ENCODE measurements at regions not wholly inside any gene's neighbourhood (a gene's known extent, or its start where the extent isn't known, plus 50 kb on each side); places are given as distances from the start of the nearest gene placed in this dataset.

GRCh38 chr5:58199087-58199486 lies 260.8 kb downstream of the PLK2 start:
- TF ChIP-seq EZH2phosphoT487 (IDR thresholded peaks at IDR 0.05; ENCODE audit: borderline replicate concordance, low read length): no peak
- no peak for TF ChIP-seq CTCF (IDR thresholded peaks at IDR 0.05; ENCODE audit: low read depth, low read length, poor library complexity, severe bottlenecking)
- no peaks in the 10 kb centered on the region for H3K4me1 ChIP-seq (ENCODE audit: control insufficient read depth, low read length)
- H3F3A ChIP-seq (ENCODE audit: control insufficient read depth, insufficient read depth): no peaks in the 10 kb centered on the region
- H3K4me2 ChIP-seq (ENCODE audit: low read length): no peak overlapping the region
- no peaks in the 10 kb centered on the region for H4K20me1 ChIP-seq (ENCODE audit: control insufficient read depth, insufficient read depth, low read depth, low read length)
- no peak overlapping the region for H3K4me3 ChIP-seq (ENCODE audit: low read length)
- H3K79me2 ChIP-seq (ENCODE audit: control insufficient read depth, low read length): no peaks in the 10 kb centered on the region
- no peaks in the 10 kb centered on the region for H3K36me3 ChIP-seq (ENCODE audit: control insufficient read depth, low read length)
- no peaks in the 10 kb centered on the region for H3K9me3 ChIP-seq (ENCODE audit: control insufficient read depth, insufficient read depth, low read length)
- H3K27ac ChIP-seq (ENCODE audit: low read depth, low read length): no peak overlapping the region
- no peaks in the 10 kb centered on the region for H3K9me2 ChIP-seq (replicated peaks; ENCODE audit: control insufficient read depth, low read length)
- no peaks in the 10 kb centered on the region for H3K27me3 ChIP-seq (ENCODE audit: control insufficient read depth, low read length)

DNA sequence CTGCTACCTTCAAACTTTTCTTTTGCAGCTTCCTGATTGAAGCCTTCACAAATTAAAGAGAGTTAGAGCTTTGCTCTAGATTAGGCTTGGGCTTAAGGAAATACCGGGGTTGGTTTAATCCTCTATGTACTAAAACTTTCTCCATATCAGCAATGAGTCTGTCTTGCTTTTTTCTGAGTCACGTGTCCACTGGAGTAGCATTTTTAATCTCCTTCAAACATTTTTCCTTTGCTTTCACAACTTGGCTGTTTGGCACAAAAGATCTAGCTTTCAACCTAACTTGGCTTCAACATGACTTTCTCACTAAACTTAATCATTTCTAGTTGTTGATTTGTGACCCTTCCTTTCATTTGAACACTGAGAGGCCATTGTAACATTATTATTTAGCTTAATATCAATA lies 261.6 kb downstream of the PLK2 start:
- no peaks in the 10 kb centered on the region for H3K9me3 ChIP-seq (ENCODE audit: control insufficient read depth, insufficient read depth, low read length)
- H3K4me1 ChIP-seq (ENCODE audit: control insufficient read depth, low read length): no peaks in the 10 kb centered on the region
- H3K27me3 ChIP-seq (ENCODE audit: control insufficient read depth, low read length): no peaks in the 10 kb centered on the region
- H3K9me2 ChIP-seq (replicated peaks; ENCODE audit: control insufficient read depth, low read length): no peaks in the 10 kb centered on the region
- no peak overlapping the region for H3K27ac ChIP-seq (ENCODE audit: low read depth, low read length)
- no peaks in the 10 kb centered on the region for H4K20me1 ChIP-seq (ENCODE audit: control insufficient read depth, insufficient read depth, low read depth, low read length)
- no peak overlapping the region for H3K4me2 ChIP-seq (ENCODE audit: low read length)
- no peak overlapping the region for H3K4me3 ChIP-seq (ENCODE audit: low read length)
- H3F3A ChIP-seq (ENCODE audit: control insufficient read depth, insufficient read depth): no peaks in the 10 kb centered on the region
- no peaks in the 10 kb centered on the region for H3K36me3 ChIP-seq (ENCODE audit: control insufficient read depth, low read length)
- TF ChIP-seq EZH2phosphoT487 (IDR thresholded peaks at IDR 0.05; ENCODE audit: borderline replicate concordance, low read length) (no peak), CTCF (IDR thresholded peaks at IDR 0.05; ENCODE audit: low read depth, low read length, poor library complexity, severe bottlenecking) (no peak)
- no peaks in the 10 kb centered on the region for H3K79me2 ChIP-seq (ENCODE audit: control insufficient read depth, low read length)

DNA sequence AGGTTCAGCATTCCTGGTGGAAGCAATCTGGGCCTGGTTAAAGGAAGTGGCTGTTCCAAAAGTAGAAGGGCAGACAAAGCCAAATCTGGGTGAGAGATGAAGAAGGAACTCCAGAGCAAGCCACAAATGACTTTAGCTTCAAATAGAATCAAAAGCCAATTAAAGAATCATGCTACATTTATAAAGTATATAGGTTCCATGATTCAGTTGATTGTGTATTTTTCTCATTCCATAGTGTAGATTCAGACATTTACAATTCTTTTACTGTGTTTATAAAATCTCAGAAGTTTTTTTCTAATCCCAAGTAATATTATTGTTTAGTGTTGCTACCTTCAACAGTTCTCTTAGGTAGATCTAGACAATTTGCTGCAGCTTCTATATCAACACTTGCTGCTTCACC lies 262.0 kb downstream of the PLK2 start:
- Histone ChIP-seq H3K9me2 (replicated peaks; ENCODE audit: control insufficient read depth, low read length) (no peaks in the 10 kb centered on the region), H3K4me3 (ENCODE audit: low read length) (no peak overlapping the region), H3K27me3 (ENCODE audit: control insufficient read depth, low read length) (no peaks in the 10 kb centered on the region), H3K4me2 (ENCODE audit: low read length) (no peak overlapping the region), H3K79me2 (ENCODE audit: control insufficient read depth, low read length) (no peaks in the 10 kb centered on the region), H3F3A (ENCODE audit: control insufficient read depth, insufficient read depth) (no peaks in the 10 kb centered on the region), H4K20me1 (ENCODE audit: control insufficient read depth, insufficient read depth, low read depth, low read length) (no peaks in the 10 kb centered on the region), H3K4me1 (ENCODE audit: control insufficient read depth, low read length) (no peaks in the 10 kb centered on the region), H3K9me3 (ENCODE audit: control insufficient read depth, insufficient read depth, low read length) (no peaks in the 10 kb centered on the region), H3K27ac (ENCODE audit: low read depth, low read length) (no peak overlapping the region), H3K36me3 (ENCODE audit: control insufficient read depth, low read length) (no peaks in the 10 kb centered on the region)
- TF ChIP-seq EZH2phosphoT487 (IDR thresholded peaks at IDR 0.05; ENCODE audit: borderline replicate concordance, low read length) (no peak), CTCF (IDR thresholded peaks at IDR 0.05; ENCODE audit: low read depth, low read length, poor library complexity, severe bottlenecking) (no peak)

DNA sequence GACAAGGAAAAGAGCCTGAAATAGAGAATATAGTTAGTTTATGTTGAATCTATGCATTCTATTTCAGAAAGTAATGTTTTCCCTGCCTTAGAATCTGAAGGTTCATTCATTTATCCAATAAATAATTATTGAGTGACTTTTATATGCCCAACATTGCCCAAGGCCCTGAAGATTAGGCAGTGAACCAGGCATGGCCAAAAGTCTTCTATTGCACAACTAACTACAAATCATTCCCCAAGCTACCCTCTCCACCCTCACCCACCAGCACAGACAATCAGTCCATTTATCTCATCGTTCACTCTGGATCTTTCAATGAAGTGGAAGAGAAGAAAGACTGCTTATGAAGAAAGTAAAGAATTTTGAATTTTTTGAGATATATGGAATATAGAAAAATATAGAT lies 268.4 kb downstream of the PLK2 start:
- no peaks in the 10 kb centered on the region for H3K9me3 ChIP-seq (ENCODE audit: control insufficient read depth, insufficient read depth, low read length)
- no peak overlapping the region for H3K27ac ChIP-seq (ENCODE audit: low read depth, low read length)
- H3K36me3 ChIP-seq (ENCODE audit: control insufficient read depth, low read length): no peaks in the 10 kb centered on the region
- no peak overlapping the region for H3K4me2 ChIP-seq (ENCODE audit: low read length)
- H3K9me2 ChIP-seq (replicated peaks; ENCODE audit: control insufficient read depth, low read length): no peaks in the 10 kb centered on the region
- H4K20me1 ChIP-seq (ENCODE audit: control insufficient read depth, insufficient read depth, low read depth, low read length): no peaks in the 10 kb centered on the region
- no peaks in the 10 kb centered on the region for H3K4me1 ChIP-seq (ENCODE audit: control insufficient read depth, low read length)
- H3K79me2 ChIP-seq (ENCODE audit: control insufficient read depth, low read length): no peaks in the 10 kb centered on the region
- no peak for TF ChIP-seq CTCF (IDR thresholded peaks at IDR 0.05; ENCODE audit: low read depth, low read length, poor library complexity, severe bottlenecking)
- TF ChIP-seq EZH2phosphoT487 (IDR thresholded peaks at IDR 0.05; ENCODE audit: borderline replicate concordance, low read length): no peak
- no peaks in the 10 kb centered on the region for H3F3A ChIP-seq (ENCODE audit: control insufficient read depth, insufficient read depth)
- H3K27me3 ChIP-seq (ENCODE audit: control insufficient read depth, low read length): no peaks in the 10 kb centered on the region
- H3K4me3 ChIP-seq (ENCODE audit: low read length): no peak overlapping the region

Measured in DOHH2 (cell line).